HG02938 (cell line): ENCODE measurements at regions not wholly inside any gene's neighbourhood (a gene's known extent, or its start where the extent isn't known, plus 50 kb on each side); places are given as distances from the start of the nearest gene placed in this dataset.
A peak's percentile ranks its signal among the peaks of the same experiment; 100 is the strongest.

Experiments
- ATAC-seq: cut with Tn5 transposase; IDR thresholded peaks from one replicate; pipeline ENCODE4 v1.9.1; 2021; ENCODE audit warnings: mild to moderate bottlenecking, moderate library complexity; ENCODE audit not compliant: unreplicated experiment

- peak; percentile 95 for ATAC-seq
Measured at GRCh38 chrX:20352935-20353336, 86.2 kb upstream of the RPS6KA3 start.

GRCh38 chrX:20352504-20352903 is 85.8 kb upstream of the RPS6KA3 start:
- peak; percentile 64 for ATAC-seq

DNA sequence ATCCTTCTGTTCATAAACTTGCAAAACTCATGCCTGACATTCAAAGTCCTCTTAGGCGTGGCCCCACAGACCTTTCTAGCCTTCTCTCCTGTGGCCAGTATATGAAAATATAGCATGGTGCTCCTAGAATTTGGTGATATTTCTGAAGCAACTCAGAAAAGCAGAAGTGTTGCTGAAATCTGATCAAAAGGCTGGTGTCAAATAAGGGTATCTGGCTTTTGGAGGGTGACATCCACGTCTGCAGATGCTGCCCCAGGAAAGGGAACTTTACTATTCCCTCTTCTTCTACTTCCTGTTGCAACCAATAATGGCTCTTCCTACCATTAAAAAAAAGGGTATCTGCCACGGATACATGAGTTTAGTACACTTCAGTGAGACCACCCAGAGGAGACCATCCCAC is 83.9 kb upstream of the RPS6KA3 start:
- ATAC-seq: no peak

- no peak for ATAC-seq
Measured at GRCh38 chrX:20348139-20348538, 81.4 kb upstream of the RPS6KA3 start.

- no peak for ATAC-seq
Measured at GRCh38 chrX:20347481-20347880, 80.8 kb upstream of the RPS6KA3 start.

- ATAC-seq: no peak
Measured at GRCh38 chrX:20333672-20334071, 67.0 kb upstream of the RPS6KA3 start.

DNA sequence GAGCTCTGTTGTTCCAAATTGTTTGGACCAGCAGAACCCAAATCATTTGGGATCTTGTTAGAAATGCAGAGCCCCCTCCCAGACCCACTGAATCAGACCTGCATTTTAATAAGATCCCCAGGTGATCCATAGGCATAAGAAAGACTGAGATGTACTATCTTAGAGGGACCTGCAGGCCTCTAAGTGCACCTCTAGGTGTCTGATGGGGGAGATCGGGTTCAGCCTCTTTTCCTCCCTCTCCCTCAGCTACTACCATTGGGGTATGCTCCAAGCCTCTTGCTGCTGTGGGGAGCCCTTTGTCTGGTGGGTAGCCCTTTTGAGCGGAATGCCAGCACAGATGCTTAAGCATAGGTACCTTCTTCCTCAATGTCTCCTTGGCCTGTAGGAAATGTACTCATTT is 63.8 kb upstream of the RPS6KA3 start:
- no peak for ATAC-seq

GRCh38 chrX:20329435-20329834 is 62.7 kb upstream of the RPS6KA3 start:
- ATAC-seq: no peak

- ATAC-seq: no peak
Measured at GRCh38 chrX:20325786-20326388, 59.2 kb upstream of the RPS6KA3 start.

GRCh38 chrX:20322887-20323286 is 56.2 kb upstream of the RPS6KA3 start:
- ATAC-seq: no peak

GRCh38 chrX:20320461-20321159 is 53.9 kb upstream of the RPS6KA3 start:
- ATAC-seq: peak; percentile 94

DNA sequence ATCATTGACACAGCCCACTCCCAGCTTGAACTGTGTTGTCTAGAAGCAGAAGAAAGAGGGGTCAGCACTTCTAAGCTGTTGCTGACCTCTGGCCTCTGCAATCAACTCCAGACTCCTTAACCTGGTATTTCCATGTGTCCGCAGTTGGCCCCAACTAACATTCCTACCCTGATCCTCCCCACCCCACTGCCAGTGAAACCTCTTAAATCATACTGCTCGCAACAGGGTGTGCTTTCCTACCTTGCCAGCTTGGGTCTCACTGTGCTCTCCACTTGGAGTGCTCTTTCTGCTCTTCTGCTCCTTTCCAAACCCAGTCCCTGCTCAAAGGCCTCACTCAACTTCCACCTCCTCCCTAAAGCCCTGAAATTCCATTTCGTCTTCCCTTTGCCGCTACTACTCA is 52.3 kb upstream of the RPS6KA3 start:
- ATAC-seq: no peak

DNA sequence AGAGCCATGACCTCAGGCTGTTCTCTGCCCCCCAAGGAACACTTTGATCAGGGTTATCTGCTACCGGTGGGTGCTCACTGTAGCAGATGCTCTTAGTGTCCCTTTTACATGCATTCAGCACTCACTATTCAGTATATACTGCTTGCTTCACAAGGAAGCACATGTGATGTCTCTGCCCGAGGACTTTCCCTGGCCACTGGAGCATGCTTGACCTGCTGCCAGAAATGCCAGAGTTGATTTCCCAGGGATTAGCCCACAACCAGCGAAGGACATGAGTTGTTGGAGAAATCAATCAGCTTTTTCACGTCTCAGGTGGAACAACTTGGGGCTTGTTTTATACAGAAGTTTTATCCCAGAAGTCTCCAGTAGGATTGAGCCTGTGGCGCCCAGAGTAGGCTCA is 51.2 kb upstream of the RPS6KA3 start:
- no peak for ATAC-seq
